Ovary (tissue), 7 donors: ENCODE measurements at regions not wholly inside any gene's neighbourhood (a gene's known extent, or its start where the extent isn't known, plus 50 kb on each side); places are given as distances from the start of the nearest gene placed in this dataset.

Experiments used
- DNase-seq, 5 donors: peaks; one replicate each; pipeline ENCODE4 v3.0.0-alpha.2; 2019 to 2020
- H3K27ac ChIP-seq, 2 donors: fragments of 200-600 bp; one replicate each; pipeline versions ENCODE4 v1.5.1 to v1.8.0; 2019 to 2022
- H3K27me3 ChIP-seq: fragments of 200-600 bp; one replicate; pipeline ENCODE4 v1.8.0; 2022
- H3K36me3 ChIP-seq: fragments of 200-600 bp; sonication (generic); one replicate; pipeline ENCODE4 v1.5.1; 2019
- H3K4me1 ChIP-seq: one replicate; pipeline ENCODE4 v1.8.1; 2013; ENCODE audit warnings: mild to moderate bottlenecking, moderate library complexity; ENCODE audit not compliant: insufficient read depth
- H3K4me3 ChIP-seq: fragments of 200-600 bp; sonication (generic); one replicate; pipeline ENCODE4 v1.5.1; 2017
- H3K9me3 ChIP-seq, 2 donors: fragments of 200-600 bp in 1 of 2; sonication (generic) in 1 of 2; one replicate each; pipeline versions ENCODE4 v1.5.1 to v1.8.1; 2013 to 2019; ENCODE audit warnings: mild to moderate bottlenecking in 1 of 2, moderate library complexity in 1 of 2
- CTCF ChIP-seq, 3 donors: fragments of 450-650 bp in 2 of 3; fragments of 200-600 bp in 1 of 3; IDR thresholded peaks; one replicate each; pipeline versions ENCODE4 v1.5.1 to v1.8.0; 2016 to 2022; ENCODE audit warnings: antibody characterized with exemption in 3 of 3, mild to moderate bottlenecking in 1 of 3
- EP300 ChIP-seq: sonication (generic); formaldehyde crosslinking; IDR thresholded peaks from one replicate; pipeline ENCODE4 v1.6.1; 2017; ENCODE audit warnings: antibody characterized with exemption
- POLR2A ChIP-seq: fragments of 450-650 bp; IDR thresholded peaks from one replicate; pipeline ENCODE4 v1.6.1; 2017; ENCODE audit warnings: antibody characterized with exemption, mild to moderate bottlenecking, moderate library complexity
- WGBS, 3 donors: extraction: QIAGEN DNeasy Blood & Tissue Kit in 1 of 3; methylation state at CpG; one replicate each; pipeline versions ENCODE4 v1.1.5 to v1.1.7; 2013 to 2017; 5-methylcytosine and 5-hydroxymethylcytosine counted together
- intact Hi-C, 4 donors: fragments of 100-400 bp; cut with DNase I; formaldehyde crosslinking; loops; one replicate each; pipeline versions ENCODE4 v1.11.0 to v1.15.1; 2022 to 2023
- donor health status: DM: no; HTN: no; CAD: no; lungs with moderate emphysema.
- donor health status: DM: no; HTN: no; CAD: no.
- donor health status: Bipolar disorder and iron deficiency.
- donor health status: DM: no; HTN: no; CAD: no.
- donor health status: DM: yes; HTN: yes; CAD: no.

GRCh38 chr10:110389255-110389654, 84.5 kb upstream of the SMNDC1 start:
- TF ChIP-seq CTCF (IDR thresholded peaks at IDR 0.05) (no peak), EP300 (no peak), POLR2A (no peak)
- Histone ChIP-seq H3K27me3 (no peaks in the 10 kb centered on the region), H3K9me3 (no peaks in the 10 kb centered on the region), H3K4me3 (no peak overlapping the region), H3K36me3 (no peaks in the 10 kb centered on the region), H3K27ac (no peak overlapping the region), H3K4me1 (no peaks in the 10 kb centered on the region)
- 50 to 66% (median 53%) methylated on average over 8 of the region's 8 CpGs for WGBS, 3 donors
- no peak for DNase-seq
- intact Hi-C loops = no loop called here

- Histone ChIP-seq H3K9me3 (no peaks in the 10 kb centered on the region), H3K27ac (no peak overlapping the region), H3K27me3 (no peaks in the 10 kb centered on the region), H3K36me3 (no peaks in the 10 kb centered on the region), H3K4me3 (no peak overlapping the region), H3K4me1 (no peaks in the 10 kb centered on the region)
- TF ChIP-seq EP300 (no peak), POLR2A (no peak), CTCF (IDR thresholded peaks at IDR 0.05) (no peak)
- no peak for DNase-seq
- 94 to 98% (median 95%) methylated on average over 7 of the region's 7 CpGs for WGBS, 3 donors
- intact Hi-C loops = no loop called here
Observed at GRCh38 chr10:110391541-110391940, 86.8 kb upstream of the SMNDC1 start.

GRCh38 chr10:110392121-110392520, 87.4 kb upstream of the SMNDC1 start:
- intact Hi-C loops = no loop called here
- no peak for DNase-seq
- Histone ChIP-seq H3K27me3 (no peaks in the 10 kb centered on the region), H3K36me3 (no peaks in the 10 kb centered on the region), H3K4me3 (no peak overlapping the region), H3K4me1 (no peaks in the 10 kb centered on the region), H3K9me3 (no peaks in the 10 kb centered on the region), H3K27ac (no peak overlapping the region)
- TF ChIP-seq POLR2A = no peak
- no peak for TF ChIP-seq CTCF (IDR thresholded peaks at IDR 0.05)
- no peak for TF ChIP-seq EP300
- WGBS, 3 donors = 51 to 67% (median 56%) methylated on average over 7 of the region's 7 CpGs

- DNase-seq = peak in 1 of 5 donors; percentile 21
- Histone ChIP-seq H3K36me3 (no peaks in the 10 kb centered on the region), H3K9me3 (no peaks in the 10 kb centered on the region), H3K4me3 (no peak overlapping the region), H3K27me3 (no peaks in the 10 kb centered on the region), H3K27ac (no peak overlapping the region), H3K4me1 (no peaks in the 10 kb centered on the region)
- TF ChIP-seq POLR2A (no peak), CTCF (IDR thresholded peaks at IDR 0.05) (no peak), EP300 (no peak)
- intact Hi-C loops = no loop called here
- WGBS, 3 donors = 36 to 41% (median 39%) methylated on average over 19 of the region's 19 CpGs
Observed at GRCh38 chr10:110392868-110393740, 88.4 kb upstream of the SMNDC1 start.
